ENCODE measurements at regions not wholly inside any gene's neighbourhood (a gene's known extent, or its start where the extent isn't known, plus 50 kb on each side); places are given as distances from the start of the nearest gene placed in this dataset.
"Not testable (repeated sequence)": the region's sequence is repeated elsewhere in the genome, so short reads cannot be mapped to it uniquely, and the experiment has no call there.

DNA sequence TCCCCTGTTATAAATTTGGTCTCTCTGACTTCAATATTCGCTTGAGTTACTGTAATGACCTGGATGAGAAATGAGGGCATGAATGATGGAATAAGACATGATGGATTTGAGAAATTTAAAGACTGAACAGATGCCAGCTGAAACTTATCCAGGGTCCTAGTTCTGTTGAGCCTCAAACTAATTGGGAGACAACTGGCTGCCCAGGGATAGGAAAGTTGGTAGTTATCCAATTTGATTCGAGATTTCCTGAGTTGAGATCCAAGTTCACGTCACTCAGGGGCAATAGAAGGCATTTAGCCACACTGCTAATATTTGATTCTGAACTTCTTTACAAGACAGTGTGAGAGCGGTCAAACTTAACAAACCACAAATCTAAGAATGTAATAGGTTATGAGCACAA, 159.0 kb upstream of the CXCL13 start:
- DNase-seq: peak; percentile 80

- DNase-seq: no peak
Measured at GRCh38 chr4:77449171-77449570, 156.4 kb upstream of the CXCL13 start.

DNA sequence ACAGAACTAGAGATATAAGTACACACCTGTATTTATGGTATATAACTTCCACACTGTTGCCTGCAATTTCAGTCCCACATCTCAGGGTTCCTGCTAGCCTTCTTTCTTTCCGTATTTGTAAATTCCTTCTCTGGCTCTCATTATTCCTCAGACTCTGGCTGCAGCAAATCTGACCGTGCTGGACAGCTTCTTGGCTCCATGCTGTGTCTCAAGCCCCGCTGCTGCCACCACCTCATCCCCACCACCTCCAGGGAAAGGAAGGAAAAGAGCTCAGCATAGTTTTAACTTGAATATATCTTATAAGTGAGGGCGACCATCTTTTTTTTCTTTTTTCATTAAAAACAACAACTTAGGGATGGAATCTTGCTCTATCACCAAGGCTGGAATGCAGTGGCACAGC, 155.6 kb upstream of the CXCL13 start:
- no peak for DNase-seq

- no peak for DNase-seq
Measured at GRCh38 chr4:77451530-77451929, 154.1 kb upstream of the CXCL13 start.

DNA sequence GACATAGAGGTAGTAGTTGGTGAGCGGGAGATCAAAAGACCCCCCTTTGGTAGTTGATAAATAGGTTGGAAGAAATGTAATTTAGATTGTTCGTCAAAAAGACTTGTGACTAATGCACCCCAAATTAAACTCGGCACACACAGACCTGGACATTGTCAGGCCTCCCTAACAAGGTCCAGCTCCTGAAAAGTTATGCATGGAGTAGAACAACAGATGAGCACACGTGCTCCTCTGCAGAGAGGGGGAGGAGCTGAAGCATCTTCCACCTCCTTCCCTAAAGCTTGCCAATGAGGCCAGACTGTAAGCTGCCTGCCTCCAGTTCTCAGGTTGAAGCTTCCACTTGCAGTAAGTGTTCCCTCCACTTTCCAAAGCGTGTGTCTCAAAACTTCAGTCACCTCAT, 153.5 kb upstream of the CXCL13 start:
- DNase-seq: not testable (repeated sequence)

GRCh38 chr4:77453911-77454310, 151.7 kb upstream of the CXCL13 start:
- DNase-seq: no peak

- DNase-seq: no peak
Measured at GRCh38 chr4:77454858-77455257, 150.8 kb upstream of the CXCL13 start.

DNA sequence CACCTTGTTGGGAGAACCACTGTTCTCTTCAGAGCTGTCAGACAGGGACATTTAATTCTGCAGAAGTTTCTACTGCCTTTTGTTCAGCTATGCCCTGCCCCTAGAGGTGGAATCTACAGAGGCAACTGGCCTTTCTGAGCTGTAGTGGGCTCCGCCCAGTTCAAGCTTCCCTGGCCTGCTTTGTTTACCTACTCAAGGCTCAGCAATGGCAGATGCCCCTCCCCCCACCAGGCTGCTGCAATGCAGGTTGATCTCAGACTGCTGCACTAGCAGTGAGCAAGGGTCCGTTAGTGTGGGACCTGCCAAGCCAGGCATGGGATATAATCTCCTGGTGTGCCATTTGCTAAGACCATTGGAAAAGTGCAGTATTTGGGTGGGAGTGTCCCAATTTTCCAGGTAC, 141.5 kb upstream of the CXCL13 start:
- DNase-seq: not testable (repeated sequence)

DNA sequence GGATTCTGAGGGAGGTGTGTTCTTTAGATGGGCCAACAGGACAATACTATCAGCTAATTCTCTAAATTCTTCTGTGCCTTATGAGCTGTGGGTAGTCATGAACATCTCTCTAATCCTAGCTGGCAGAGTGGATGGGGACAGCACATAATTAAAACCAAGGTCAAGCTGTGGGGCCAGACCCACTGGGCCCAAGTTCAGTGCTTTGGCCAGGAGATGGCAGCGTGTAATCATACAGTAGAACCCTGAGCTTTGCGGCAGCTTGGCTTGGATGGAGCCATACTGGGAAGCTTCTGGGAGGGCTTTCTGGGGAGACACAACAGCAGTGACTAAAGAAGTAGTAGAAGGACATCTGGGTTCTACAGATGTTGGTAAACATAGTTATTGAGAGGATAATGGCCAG, 140.3 kb upstream of the CXCL13 start:
- DNase-seq: no peak

GRCh38 chr4:77466430-77466829, 139.2 kb upstream of the CXCL13 start:
- DNase-seq: no peak

DNA sequence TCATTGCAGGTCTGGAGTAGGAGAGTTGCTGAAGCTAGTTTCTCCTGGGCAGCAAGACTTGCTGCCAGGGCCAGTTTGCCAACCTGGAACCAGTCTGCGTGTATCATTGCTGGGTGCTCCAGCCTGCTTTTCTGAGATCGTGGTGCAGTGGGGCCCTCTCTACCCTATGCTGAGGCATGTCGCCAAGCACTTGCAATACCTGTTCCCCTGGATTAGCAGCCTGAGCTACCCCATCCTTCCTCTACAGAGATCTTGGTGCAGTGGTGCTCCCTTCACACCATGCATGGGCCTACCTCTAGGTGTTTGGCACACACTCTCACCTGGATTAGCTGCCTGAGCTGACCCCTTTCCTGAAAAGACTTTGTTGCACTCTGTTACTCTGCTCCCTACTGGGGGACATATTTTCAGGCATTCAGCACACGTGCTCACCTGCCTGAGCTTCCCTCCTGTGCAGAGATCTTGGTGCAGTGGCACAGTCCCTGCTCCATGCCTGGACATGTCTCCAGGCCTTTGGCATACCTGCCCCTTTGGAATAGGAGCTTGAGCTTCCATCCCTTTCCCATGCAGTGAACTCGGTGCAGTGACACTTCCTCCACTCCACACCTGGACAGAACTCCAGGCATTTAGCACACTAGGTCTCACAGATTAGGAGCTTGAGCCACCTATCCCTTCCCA, 133.7 kb upstream of the CXCL13 start:
- no peak for DNase-seq

- DNase-seq: no peak
Measured at GRCh38 chr4:77473509-77473908, 132.1 kb upstream of the CXCL13 start.

- no peak for DNase-seq
Measured at GRCh38 chr4:77481856-77482255, 123.8 kb upstream of the CXCL13 start.

DNA sequence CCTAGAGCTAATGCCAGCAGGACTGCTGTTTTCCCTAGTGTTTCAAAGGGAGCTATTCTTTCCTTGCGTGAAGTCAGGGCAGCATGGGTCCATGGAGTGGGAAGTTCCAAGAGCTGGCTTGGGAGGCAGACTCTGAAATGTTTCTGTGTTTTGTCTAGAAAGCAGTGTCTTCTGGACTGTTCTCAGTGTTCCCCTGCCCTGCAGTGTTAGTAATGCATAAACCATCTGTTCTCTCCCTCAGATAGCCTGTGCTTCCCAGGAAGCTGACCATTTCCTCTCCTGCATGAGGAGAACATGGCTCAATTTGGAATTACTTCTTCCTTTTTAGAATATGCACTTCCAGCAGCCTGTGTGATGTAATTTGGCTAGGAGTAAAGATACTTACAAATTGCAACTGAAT, 116.7 kb upstream of the CXCL13 start:
- peak; percentile 18 for DNase-seq

- DNase-seq: no peak
Measured at GRCh38 chr4:77493120-77493752, 112.4 kb upstream of the CXCL13 start.

- DNase-seq: no peak
Measured at GRCh38 chr4:77493829-77494551, 111.6 kb upstream of the CXCL13 start.

- DNase-seq: no peak
Measured at GRCh38 chr4:77496457-77496856, 109.2 kb upstream of the CXCL13 start.

DNA sequence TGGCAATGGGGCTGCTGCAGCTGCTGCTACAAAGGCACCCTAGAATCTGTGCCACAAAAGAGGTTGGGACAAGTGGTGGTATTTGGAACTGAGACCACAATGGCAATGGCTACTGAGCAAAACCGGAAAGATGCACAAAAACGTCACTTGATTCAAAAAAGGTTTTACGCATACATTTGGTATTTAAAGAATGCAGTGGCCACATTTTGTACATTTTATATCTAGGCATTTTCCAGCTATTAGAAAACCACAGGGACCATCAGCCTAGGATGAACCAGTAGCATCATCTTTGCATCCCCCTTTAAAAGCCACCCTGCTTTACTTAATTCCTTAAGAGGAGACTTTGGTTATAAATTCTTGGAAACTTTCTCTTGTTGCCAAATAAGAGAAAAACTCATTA, 104.8 kb upstream of the CXCL13 start:
- DNase-seq: no peak

DNA sequence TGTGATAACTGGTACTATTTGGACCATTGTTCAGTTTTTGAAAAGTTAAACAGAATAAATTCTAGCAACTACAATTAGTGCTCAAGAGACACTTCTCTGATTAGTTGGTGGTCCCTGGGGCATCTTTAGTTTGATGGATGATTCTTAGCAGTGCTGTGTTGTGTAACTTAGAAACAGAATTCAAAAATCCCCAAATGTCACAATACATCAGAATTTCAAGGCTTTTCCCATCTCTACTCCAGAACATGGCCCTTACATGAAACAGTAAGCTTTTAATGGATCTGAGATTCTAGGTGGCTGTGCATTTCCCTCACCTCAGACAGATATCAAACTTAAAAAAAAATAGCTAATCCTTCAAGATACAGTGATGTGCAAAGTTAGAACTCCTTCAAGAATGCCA, 104.4 kb upstream of the CXCL13 start:
- DNase-seq: no peak

DNA sequence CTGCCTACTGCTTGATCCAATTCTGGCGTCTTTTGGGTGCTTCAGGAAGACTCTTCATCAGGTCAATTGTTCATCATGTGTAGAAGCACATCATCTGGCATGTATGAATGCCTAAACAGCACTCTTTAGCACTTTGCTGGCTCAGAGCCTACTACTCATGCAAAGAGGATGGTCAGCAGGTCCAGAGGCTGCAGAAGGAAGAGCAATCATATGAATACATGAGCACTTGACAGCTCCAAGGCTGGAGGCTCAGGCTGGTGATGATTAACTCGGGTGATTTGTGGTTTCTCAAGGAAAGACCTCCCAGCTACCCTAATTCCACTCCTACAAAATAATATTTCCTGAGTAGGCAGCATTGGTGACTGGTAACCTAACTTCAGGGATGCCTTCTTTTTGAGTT, 103.8 kb upstream of the CXCL13 start:
- no peak for DNase-seq

- DNase-seq: no peak
Measured at GRCh38 chr4:77504407-77504806, 101.2 kb upstream of the CXCL13 start.

- no peak for DNase-seq
Measured at GRCh38 chr4:77505275-77505957, 100.2 kb upstream of the CXCL13 start.

DNA sequence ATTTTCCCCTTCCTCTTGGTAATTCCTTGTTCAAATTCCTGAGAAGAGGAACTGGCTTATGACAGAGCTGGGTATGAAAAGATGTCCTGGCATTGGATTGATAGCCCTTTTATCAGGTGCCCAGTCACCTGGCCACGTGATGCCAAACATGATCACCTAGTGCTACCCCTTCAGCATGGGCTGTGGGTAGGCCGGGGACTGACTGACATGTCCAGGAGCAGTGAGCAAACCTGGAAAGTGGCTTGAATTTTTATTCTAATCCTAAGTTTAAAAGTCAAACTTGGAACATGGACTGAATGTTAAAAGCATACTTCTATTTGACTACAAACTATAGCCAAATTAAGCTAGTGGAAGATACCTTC, 99.7 kb upstream of the CXCL13 start:
- no peak for DNase-seq

All from tongue (tissue), 1 donor.